Choroid plexus epithelial cell (primary cell): ENCODE measurements at regions not wholly inside any gene's neighbourhood (a gene's known extent, or its start where the extent isn't known, plus 50 kb on each side); places are given as distances from the start of the nearest gene placed in this dataset.

ENCODE experiments used
- DNase-seq: peaks from one replicate; pipeline ENCODE4 v3.0.0-alpha.2; 2010; ENCODE audit warnings: low read depth
- H3K4me3 ChIP-seq: 2 replicates; pipeline ENCODE4 v1.5.1; 2011; ENCODE audit warnings: low read depth, mild to moderate bottlenecking, control low read depth, low read length, moderate library complexity
- TF ChIP-seq, protein P1 (sequence below): conservative IDR thresholded peaks from 2 replicates; pipeline ENCODE4 v1.5.1; 2011; ENCODE audit warnings: low read depth, mild to moderate bottlenecking, control low read depth, inconsistent platforms, low read length, moderate library complexity

DNA sequence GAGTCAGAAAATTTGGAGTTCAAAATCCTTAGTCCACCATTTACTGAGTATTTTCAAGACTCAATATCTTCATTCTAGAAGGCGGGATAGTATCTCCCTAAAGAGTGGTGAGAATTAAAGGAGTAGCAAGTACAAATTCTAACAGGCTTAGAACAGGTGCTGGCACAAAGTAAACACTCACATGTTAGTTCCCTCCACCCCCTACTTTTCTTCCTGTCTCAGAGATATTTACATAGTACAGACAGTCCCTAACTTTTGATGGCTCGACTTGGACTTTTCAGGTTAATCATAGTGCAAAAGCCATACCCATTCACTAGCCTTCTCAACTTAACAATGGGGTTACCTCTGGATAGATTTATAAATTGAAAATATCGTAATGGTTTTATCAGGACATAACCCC is 476.2 kb upstream of the RASGRP1 start:
- no peak for DNase-seq
- TF ChIP-seq, protein P1, sequence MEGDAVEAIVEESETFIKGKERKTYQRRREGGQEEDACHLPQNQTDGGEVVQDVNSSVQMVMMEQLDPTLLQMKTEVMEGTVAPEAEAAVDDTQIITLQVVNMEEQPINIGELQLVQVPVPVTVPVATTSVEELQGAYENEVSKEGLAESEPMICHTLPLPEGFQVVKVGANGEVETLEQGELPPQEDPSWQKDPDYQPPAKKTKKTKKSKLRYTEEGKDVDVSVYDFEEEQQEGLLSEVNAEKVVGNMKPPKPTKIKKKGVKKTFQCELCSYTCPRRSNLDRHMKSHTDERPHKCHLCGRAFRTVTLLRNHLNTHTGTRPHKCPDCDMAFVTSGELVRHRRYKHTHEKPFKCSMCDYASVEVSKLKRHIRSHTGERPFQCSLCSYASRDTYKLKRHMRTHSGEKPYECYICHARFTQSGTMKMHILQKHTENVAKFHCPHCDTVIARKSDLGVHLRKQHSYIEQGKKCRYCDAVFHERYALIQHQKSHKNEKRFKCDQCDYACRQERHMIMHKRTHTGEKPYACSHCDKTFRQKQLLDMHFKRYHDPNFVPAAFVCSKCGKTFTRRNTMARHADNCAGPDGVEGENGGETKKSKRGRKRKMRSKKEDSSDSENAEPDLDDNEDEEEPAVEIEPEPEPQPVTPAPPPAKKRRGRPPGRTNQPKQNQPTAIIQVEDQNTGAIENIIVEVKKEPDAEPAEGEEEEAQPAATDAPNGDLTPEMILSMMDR = no peak
- H3K4me3 ChIP-seq = no peak overlapping the region

DNA sequence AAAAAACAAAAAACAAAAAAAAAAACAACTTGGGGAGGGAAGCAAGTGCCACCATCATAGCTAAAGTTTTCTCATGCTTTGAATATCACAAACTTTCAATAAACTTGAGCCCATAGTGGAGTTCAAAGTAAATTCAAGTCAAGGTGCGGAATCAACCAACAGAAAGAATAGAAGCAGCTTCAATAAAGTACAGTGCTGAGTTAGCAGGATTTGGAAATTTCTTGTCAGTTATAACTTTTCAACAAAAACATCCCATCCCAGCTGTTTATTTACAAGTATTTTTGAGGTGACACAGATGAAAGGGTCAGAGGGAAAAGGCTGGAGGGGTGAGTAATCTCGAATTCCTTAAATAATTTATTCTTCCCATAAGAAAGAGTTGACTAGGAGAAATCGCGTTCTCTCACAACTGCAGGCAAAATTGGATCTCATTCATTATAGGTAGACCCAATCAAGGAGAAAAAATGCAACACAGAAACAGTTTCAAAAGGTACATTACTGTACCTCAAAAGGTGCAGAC is 477.4 kb upstream of the RASGRP1 start:
- no peak for DNase-seq
- TF ChIP-seq, protein P1 = no peak
- no peak overlapping the region for H3K4me3 ChIP-seq

DNA sequence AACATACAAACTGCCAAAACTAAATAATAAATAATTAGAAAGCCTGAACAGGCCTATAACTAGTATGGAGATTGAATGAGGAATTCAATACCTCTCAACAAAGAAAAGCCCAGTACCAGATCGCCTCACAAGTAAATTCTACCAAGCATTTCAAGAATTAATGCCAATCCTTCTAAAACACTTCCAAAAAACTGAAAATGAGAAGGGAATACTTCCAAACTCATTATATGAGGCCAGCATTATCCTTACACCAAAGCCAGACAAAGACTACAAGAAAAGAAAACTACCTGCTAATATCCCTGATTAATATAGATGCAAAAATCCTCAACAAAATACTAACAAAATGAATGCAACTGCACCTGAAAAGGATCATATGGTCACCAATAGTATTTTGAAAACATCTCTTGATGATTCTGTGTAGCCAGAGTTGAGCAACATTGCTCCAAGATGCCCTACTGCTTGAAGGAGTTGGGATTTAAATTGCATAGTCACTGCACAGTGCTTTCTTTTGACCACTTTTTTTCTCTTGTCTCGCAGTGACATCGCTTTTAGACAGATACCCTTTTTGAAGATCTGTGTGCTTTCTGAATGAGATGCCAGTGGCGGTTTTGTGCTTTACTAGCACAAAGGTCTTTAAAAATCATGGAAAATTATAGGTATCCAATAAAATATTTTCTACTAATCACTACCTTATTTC is 487.2 kb upstream of the RASGRP1 start:
- no peak overlapping the region for H3K4me3 ChIP-seq
- TF ChIP-seq, protein P1 = no peak
- DNase-seq = no peak

DNA sequence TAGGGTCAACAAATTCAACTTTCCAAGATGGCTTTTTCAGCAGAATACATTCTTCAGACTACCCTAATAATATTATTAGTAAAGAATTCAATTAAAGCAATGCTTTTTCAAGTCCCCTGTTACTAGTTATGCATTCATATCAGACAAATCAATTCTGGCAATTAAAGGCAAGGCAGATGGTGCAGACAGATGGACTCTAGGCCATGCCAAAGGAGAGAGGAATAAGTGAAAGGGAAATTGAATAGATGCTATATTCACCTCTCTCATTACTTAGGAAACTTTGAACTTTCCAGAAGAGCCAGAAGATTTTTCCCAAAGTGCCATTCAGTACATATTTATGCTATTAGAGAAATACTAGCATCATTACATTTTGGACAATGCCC is 487.7 kb upstream of the RASGRP1 start:
- TF ChIP-seq, protein P1 = no peak
- H3K4me3 ChIP-seq = no peak overlapping the region
- no peak for DNase-seq

DNA sequence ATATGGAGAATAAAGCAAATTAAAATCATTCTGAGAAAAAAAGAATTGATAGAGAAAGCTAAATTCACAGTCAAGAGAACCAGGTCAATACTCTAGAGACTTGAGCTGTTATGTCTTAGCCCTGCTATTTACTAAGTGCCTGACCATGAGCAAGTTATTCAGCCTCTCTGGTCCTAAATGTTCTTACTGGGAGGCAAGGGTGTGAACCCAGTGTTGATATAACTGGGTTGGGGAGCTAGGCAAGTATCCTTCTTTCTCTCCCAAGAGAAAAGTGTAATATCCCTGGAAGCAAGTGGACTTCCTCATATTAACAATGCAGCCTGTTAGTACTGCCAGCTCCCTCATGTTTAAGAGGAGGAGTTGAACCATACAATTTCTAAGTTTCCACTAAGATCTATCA is 488.9 kb upstream of the RASGRP1 start:
- no peak for DNase-seq
- no peak overlapping the region for H3K4me3 ChIP-seq
- TF ChIP-seq, protein P1 = no peak

DNA sequence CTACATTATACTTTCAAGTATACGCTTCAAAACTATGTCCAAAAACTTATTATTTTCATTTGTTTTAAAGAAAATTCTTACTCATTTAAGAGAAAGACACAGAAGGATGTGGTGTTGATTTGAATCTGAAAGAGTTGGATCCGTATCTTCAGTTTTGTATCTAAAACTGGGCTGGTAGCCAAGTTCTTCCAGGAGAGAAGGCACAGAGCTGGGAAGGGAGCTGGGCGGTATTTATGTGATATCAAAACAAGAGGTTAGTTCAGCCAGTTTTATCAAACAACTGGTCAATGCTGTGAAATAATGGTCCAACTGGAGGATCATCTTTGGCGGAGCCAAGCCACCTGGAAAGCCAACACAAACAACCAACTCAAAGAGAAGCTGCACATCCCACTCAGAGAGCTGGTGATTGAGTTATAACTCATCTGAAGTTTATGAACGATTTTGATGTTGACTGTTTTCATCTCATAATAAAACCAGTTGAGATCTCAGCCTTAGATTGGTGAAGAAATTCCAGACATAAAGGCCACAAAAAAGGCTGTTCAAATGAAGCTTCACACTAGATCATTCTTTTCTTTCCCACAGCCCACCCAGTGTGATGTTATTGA is 489.6 kb upstream of the RASGRP1 start:
- TF ChIP-seq, protein P1 = no peak
- H3K4me3 ChIP-seq = no peak overlapping the region
- DNase-seq = peak; percentile 21

DNA sequence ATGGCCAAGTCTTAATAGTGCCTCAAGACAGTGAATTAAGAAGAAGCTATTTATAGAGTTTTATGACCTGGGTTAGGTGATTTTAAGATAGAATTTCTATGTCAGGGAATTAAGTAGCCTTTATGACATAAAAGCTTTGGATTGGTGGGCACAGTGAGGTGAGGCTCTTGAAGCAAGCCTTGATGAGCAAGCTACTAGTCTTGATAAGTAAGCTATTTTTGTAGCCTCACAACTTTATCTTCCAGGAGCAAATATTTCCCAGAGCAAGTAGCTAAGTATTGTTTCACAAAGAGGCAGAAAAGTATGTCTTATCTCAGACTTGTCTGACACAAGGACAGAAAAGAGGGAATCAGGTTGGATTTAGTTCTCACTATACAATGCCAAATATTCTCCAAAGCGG is 491.7 kb upstream of the RASGRP1 start:
- no peak overlapping the region for H3K4me3 ChIP-seq
- TF ChIP-seq, protein P1 = no peak
- no peak for DNase-seq
